ENCODE measurements at regions not wholly inside any gene's neighbourhood (a gene's known extent, or its start where the extent isn't known, plus 50 kb on each side); places are given as distances from the start of the nearest gene placed in this dataset.

GRCh38 chr1:195799016-195799415 is 809.2 kb downstream of the KCNT2 start:
- H3K9me3 Mint-ChIP-seq, result no peaks in the 10 kb centered on the region
- no peaks in the 10 kb centered on the region for H3K27me3 Mint-ChIP-seq
- H3K27ac Mint-ChIP-seq, result no peak overlapping the region
- ChIA-PET POLR2A (no interaction called here), CTCF (no interaction called here)
- H3K4me3 Mint-ChIP-seq, result no peak overlapping the region
- DNase-seq, result no peak
- no peaks in the 10 kb centered on the region for H3K36me3 Mint-ChIP-seq (ENCODE audit: low read depth)
- no peaks in the 10 kb centered on the region for H3K4me1 Mint-ChIP-seq

GRCh38 chr1:195794225-195794624 is 814.0 kb downstream of the KCNT2 start:
- Mint-ChIP-seq H3K27me3 (no peaks in the 10 kb centered on the region), H3K4me3 (no peak overlapping the region), H3K4me1 (no peaks in the 10 kb centered on the region), H3K9me3 (no peaks in the 10 kb centered on the region), H3K36me3 (ENCODE audit: low read depth) (no peaks in the 10 kb centered on the region), H3K27ac (no peak overlapping the region)
- POLR2A ChIA-PET, result no interaction called here
- CTCF ChIA-PET, result no interaction called here
- DNase-seq, result no peak

GRCh38 chr1:195791796-195792195 is 816.4 kb downstream of the KCNT2 start:
- no peaks in the 10 kb centered on the region for H3K9me3 Mint-ChIP-seq
- no peaks in the 10 kb centered on the region for H3K27me3 Mint-ChIP-seq
- ChIA-PET CTCF (no interaction called here), POLR2A (no interaction called here)
- no peaks in the 10 kb centered on the region for H3K36me3 Mint-ChIP-seq (ENCODE audit: low read depth)
- H3K4me1 Mint-ChIP-seq, result no peaks in the 10 kb centered on the region
- no peak for DNase-seq
- no peak overlapping the region for H3K4me3 Mint-ChIP-seq
- H3K27ac Mint-ChIP-seq, result no peak overlapping the region

GRCh38 chr1:195790514-195791168 is 817.6 kb downstream of the KCNT2 start:
- Mint-ChIP-seq H3K4me1 (no peaks in the 10 kb centered on the region), H3K9me3 (no peaks in the 10 kb centered on the region), H3K36me3 (ENCODE audit: low read depth) (no peaks in the 10 kb centered on the region), H3K27me3 (no peaks in the 10 kb centered on the region), H3K4me3 (no peak overlapping the region), H3K27ac (no peak overlapping the region)
- ChIA-PET CTCF (no interaction called here), POLR2A (no interaction called here)
- DNase-seq, result no peak

DNA sequence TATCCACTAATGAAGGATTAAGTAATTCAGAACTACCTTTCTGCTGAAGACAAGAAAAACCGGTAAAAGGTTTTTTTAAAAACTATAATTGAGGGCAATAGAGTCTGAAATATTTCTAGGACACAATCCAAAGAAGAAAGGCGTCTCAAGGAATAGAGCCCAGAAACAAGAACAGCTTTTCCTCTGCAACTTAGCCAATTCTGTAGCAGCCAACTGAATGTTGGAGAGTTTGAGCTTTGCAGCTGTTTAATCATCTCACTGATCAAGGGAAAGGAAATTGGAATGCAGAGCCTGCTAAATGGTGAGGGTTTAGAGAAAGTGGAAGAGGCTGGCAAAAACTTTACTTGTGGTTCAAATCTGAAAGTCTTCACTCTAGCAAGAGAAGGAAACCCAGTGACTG is 818.9 kb downstream of the KCNT2 start:
- Mint-ChIP-seq H3K36me3 (ENCODE audit: low read depth) (no peaks in the 10 kb centered on the region), H3K27me3 (no peaks in the 10 kb centered on the region), H3K4me1 (no peaks in the 10 kb centered on the region), H3K9me3 (no peaks in the 10 kb centered on the region), H3K4me3 (no peak overlapping the region), H3K27ac (no peak overlapping the region)
- CTCF ChIA-PET, result no interaction called here
- DNase-seq, result no peak
- POLR2A ChIA-PET, result no interaction called here

- H3K4me3 Mint-ChIP-seq, result no peak overlapping the region
- H3K9me3 Mint-ChIP-seq, result no peaks in the 10 kb centered on the region
- DNase-seq, result no peak
- H3K36me3 Mint-ChIP-seq (ENCODE audit: low read depth), result no peaks in the 10 kb centered on the region
- H3K27me3 Mint-ChIP-seq, result no peaks in the 10 kb centered on the region
- ChIA-PET CTCF (no interaction called here), POLR2A (no interaction called here)
- H3K4me1 Mint-ChIP-seq, result no peaks in the 10 kb centered on the region
- no peak overlapping the region for H3K27ac Mint-ChIP-seq
These were observed 819.5 kb downstream of the KCNT2 start for GRCh38 chr1:195788721-195789120.

- H3K4me1 Mint-ChIP-seq, result no peaks in the 10 kb centered on the region
- no peak for DNase-seq
- H3K27ac Mint-ChIP-seq, result no peak overlapping the region
- H3K36me3 Mint-ChIP-seq (ENCODE audit: low read depth), result no peaks in the 10 kb centered on the region
- CTCF ChIA-PET, result interaction anchor here (0.7 kb wide), 1 partner anchor 271 kb away, joined by 3 read pairs; no protein-coding TSS in a partner anchor
- no peak overlapping the region for H3K4me3 Mint-ChIP-seq
- no peaks in the 10 kb centered on the region for H3K27me3 Mint-ChIP-seq
- POLR2A ChIA-PET, result no interaction called here
- H3K9me3 Mint-ChIP-seq, result no peaks in the 10 kb centered on the region
These were observed 822.4 kb downstream of the KCNT2 start for GRCh38 chr1:195785830-195786229.

DNA sequence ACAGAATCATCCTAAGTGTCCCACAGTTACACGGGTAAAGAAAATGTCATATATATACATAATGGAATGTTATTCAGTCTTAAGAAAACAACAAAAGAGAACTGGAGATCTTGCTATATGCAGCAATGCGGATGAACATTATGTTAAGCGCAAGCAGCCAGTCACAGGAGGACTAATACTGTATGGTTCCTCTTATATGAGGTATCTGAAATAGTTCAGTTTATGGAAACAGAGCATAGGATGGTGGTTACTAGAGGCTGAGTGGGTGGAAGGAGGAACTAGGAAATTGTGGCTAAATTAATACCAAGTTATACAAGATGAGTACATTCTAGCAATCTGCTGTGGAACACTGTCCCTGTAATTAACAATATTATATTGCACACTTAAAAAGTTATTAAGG is 834.3 kb downstream of the KCNT2 start:
- no peaks in the 10 kb centered on the region for H3K36me3 Mint-ChIP-seq (ENCODE audit: low read depth)
- H3K27me3 Mint-ChIP-seq, result no peaks in the 10 kb centered on the region
- H3K27ac Mint-ChIP-seq, result no peak overlapping the region
- ChIA-PET POLR2A (no interaction called here), CTCF (no interaction called here)
- H3K4me1 Mint-ChIP-seq, result no peaks in the 10 kb centered on the region
- no peak overlapping the region for H3K4me3 Mint-ChIP-seq
- DNase-seq, result no peak
- H3K9me3 Mint-ChIP-seq, result no peaks in the 10 kb centered on the region

DNA sequence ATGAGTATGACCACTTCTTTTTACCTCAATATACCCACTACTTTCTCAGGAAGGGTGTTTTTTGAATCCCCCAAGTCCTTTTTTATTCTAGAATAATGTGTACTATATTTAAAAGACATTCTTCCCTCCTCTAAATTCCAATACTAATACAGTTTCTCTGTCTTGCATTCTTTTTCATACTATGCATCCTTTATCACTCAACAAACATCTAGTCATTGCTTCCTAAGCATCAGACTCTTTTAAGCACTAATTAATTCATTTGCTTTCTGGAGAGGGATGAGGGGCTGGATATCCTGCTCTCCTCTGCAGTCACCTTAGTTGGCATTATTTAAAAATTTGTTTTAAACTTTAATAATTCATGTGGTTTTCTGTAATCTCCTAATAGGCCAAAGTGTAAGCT is 838.8 kb downstream of the KCNT2 start:
- Mint-ChIP-seq H3K9me3 (no peaks in the 10 kb centered on the region), H3K27ac (no peak overlapping the region), H3K4me3 (no peak overlapping the region), H3K4me1 (no peaks in the 10 kb centered on the region), H3K27me3 (no peaks in the 10 kb centered on the region), H3K36me3 (ENCODE audit: low read depth) (no peaks in the 10 kb centered on the region)
- DNase-seq, result no peak
- CTCF ChIA-PET, result no interaction called here
- POLR2A ChIA-PET, result no interaction called here

DNA sequence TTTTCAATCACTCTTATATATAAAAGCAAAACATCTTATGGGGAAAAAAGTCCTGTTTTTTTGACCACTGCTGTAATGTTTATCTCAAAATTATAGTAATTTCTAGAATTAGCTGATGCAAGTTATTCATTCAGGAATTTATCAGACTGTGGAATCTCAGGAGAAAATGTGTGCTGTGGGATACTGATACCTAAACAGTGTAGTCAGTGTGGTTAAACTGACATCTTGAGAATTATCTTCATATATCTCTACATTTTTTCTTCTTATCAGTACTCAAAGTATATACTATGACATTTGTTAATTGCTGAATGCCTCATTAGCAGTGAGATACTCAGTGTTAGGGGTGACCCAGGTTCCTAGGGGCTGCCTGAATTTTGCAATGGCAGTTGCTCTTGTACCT is 839.3 kb downstream of the KCNT2 start:
- Mint-ChIP-seq H3K27me3 (no peaks in the 10 kb centered on the region), H3K4me1 (no peaks in the 10 kb centered on the region), H3K4me3 (no peak overlapping the region), H3K36me3 (ENCODE audit: low read depth) (no peaks in the 10 kb centered on the region), H3K9me3 (no peaks in the 10 kb centered on the region), H3K27ac (no peak overlapping the region)
- POLR2A ChIA-PET, result no interaction called here
- DNase-seq, result no peak
- CTCF ChIA-PET, result no interaction called here

GRCh38 chr1:195768377-195768776 is 839.9 kb downstream of the KCNT2 start:
- no peaks in the 10 kb centered on the region for H3K9me3 Mint-ChIP-seq
- no peaks in the 10 kb centered on the region for H3K4me1 Mint-ChIP-seq
- CTCF ChIA-PET, result no interaction called here
- H3K27me3 Mint-ChIP-seq, result no peaks in the 10 kb centered on the region
- H3K4me3 Mint-ChIP-seq, result no peak overlapping the region
- POLR2A ChIA-PET, result no interaction called here
- no peak overlapping the region for H3K27ac Mint-ChIP-seq
- DNase-seq, result no peak
- no peaks in the 10 kb centered on the region for H3K36me3 Mint-ChIP-seq (ENCODE audit: low read depth)

- Mint-ChIP-seq H3K27ac (no peak overlapping the region), H3K27me3 (no peaks in the 10 kb centered on the region), H3K4me3 (no peak overlapping the region), H3K36me3 (ENCODE audit: low read depth) (no peaks in the 10 kb centered on the region), H3K4me1 (no peaks in the 10 kb centered on the region), H3K9me3 (no peaks in the 10 kb centered on the region)
- CTCF ChIA-PET, result no interaction called here
- POLR2A ChIA-PET, result no interaction called here
- DNase-seq, result no peak
These were observed 841.5 kb downstream of the KCNT2 start for GRCh38 chr1:195766709-195767108.

DNA sequence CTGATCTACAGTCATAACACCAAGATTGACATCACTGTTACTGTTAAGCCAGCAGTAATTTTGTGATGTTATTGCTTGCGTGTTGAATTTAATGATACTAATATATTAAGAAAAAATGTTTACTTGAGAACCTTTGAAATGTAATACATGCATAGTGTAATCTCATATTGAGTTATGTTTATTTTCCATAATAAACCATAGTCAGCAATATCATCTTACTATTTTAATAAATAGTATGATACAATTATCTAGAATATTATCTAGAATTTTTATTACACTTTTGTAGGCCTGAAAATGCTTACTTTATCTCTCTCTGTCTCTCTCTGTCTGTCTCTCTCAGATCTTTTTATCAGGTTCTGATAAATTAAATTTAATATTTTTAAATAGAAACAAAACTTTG is 843.1 kb downstream of the KCNT2 start:
- DNase-seq, result no peak
- ChIA-PET CTCF (no interaction called here), POLR2A (no interaction called here)
- H3K9me3 Mint-ChIP-seq, result no peaks in the 10 kb centered on the region
- no peak overlapping the region for H3K27ac Mint-ChIP-seq
- no peaks in the 10 kb centered on the region for H3K27me3 Mint-ChIP-seq
- no peaks in the 10 kb centered on the region for H3K36me3 Mint-ChIP-seq (ENCODE audit: low read depth)
- H3K4me1 Mint-ChIP-seq, result no peaks in the 10 kb centered on the region
- H3K4me3 Mint-ChIP-seq, result no peak overlapping the region

- POLR2A ChIA-PET, result no interaction called here
- CTCF ChIA-PET, result no interaction called here
These were observed 844.3 kb downstream of the KCNT2 start for GRCh38 chr1:195763907-195764374.

More at GRCh38 chr1:195763907-195764374, 844.3 kb downstream of the KCNT2 start:
- H3K36me3 Mint-ChIP-seq (ENCODE audit: low read depth), result no peaks in the 10 kb centered on the region
- no peak overlapping the region for H3K27ac Mint-ChIP-seq
- no peaks in the 10 kb centered on the region for H3K4me1 Mint-ChIP-seq
- H3K27me3 Mint-ChIP-seq, result no peaks in the 10 kb centered on the region
- no peaks in the 10 kb centered on the region for H3K9me3 Mint-ChIP-seq
- no peak for DNase-seq
- H3K4me3 Mint-ChIP-seq, result no peak overlapping the region
